Epithelial cell of esophagus (primary cell): ENCODE measurements at regions not wholly inside any gene's neighbourhood (a gene's known extent, or its start where the extent isn't known, plus 50 kb on each side); places are given as distances from the start of the nearest gene placed in this dataset.

Experiments used
- DNase-seq: peaks from one replicate; pipeline ENCODE4 v3.0.0; 2010; ENCODE audit warnings: low read depth
- H3K4me3 ChIP-seq: 2 replicates; pipeline ENCODE4 v1.5.1; 2011; ENCODE audit warnings: mild to moderate bottlenecking, low read length, control low read depth
- TF ChIP-seq, protein P1 (sequence below): IDR thresholded peaks from 2 replicates; pipeline ENCODE4 v1.5.1; 2011; ENCODE audit warnings: low read depth, mild to moderate bottlenecking, low read length, control low read depth, inconsistent platforms; ENCODE audit not compliant: insufficient read depth; ENCODE audit errors: missing control alignments

GRCh38 chr5:93193431-93194347, 387.3 kb downstream of the NR2F1-AS1 start:
- DNase-seq: no peak
- H3K4me3 ChIP-seq: no peak overlapping the region
- TF ChIP-seq, protein P1, sequence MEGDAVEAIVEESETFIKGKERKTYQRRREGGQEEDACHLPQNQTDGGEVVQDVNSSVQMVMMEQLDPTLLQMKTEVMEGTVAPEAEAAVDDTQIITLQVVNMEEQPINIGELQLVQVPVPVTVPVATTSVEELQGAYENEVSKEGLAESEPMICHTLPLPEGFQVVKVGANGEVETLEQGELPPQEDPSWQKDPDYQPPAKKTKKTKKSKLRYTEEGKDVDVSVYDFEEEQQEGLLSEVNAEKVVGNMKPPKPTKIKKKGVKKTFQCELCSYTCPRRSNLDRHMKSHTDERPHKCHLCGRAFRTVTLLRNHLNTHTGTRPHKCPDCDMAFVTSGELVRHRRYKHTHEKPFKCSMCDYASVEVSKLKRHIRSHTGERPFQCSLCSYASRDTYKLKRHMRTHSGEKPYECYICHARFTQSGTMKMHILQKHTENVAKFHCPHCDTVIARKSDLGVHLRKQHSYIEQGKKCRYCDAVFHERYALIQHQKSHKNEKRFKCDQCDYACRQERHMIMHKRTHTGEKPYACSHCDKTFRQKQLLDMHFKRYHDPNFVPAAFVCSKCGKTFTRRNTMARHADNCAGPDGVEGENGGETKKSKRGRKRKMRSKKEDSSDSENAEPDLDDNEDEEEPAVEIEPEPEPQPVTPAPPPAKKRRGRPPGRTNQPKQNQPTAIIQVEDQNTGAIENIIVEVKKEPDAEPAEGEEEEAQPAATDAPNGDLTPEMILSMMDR: no peak

GRCh38 chr5:93192683-93193082, 388.3 kb downstream of the NR2F1-AS1 start:
- DNase-seq: no peak
- TF ChIP-seq, protein P1: no peak
- no peak overlapping the region for H3K4me3 ChIP-seq

DNA sequence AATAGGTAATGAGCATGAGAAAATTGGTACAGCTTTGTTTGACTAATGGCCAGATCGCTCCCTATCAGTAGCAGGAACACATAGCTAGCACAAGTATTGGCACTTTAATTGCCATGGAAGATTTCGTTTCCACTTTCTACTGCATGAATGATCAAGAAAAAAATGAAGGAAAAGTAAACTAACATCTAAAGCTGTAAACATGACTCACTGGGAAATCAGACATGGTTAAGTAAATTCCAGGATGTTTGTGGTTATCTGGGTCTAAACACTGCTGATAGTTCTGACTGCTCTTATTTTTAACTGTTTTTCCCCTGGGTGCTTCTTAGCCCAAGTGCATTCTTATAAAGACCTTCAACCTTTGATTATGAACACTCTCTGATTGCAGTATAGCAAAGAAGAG, 388.9 kb downstream of the NR2F1-AS1 start:
- H3K4me3 ChIP-seq: no peak overlapping the region
- peak; percentile 78 for DNase-seq
- TF ChIP-seq, protein P1: no peak

- no peak for DNase-seq
- no peak overlapping the region for H3K4me3 ChIP-seq
- TF ChIP-seq, protein P1: no peak
These were observed 389.8 kb downstream of the NR2F1-AS1 start for GRCh38 chr5:93191035-93191817.

GRCh38 chr5:93189707-93190120, 391.3 kb downstream of the NR2F1-AS1 start:
- peak; percentile 97 for DNase-seq

DNA sequence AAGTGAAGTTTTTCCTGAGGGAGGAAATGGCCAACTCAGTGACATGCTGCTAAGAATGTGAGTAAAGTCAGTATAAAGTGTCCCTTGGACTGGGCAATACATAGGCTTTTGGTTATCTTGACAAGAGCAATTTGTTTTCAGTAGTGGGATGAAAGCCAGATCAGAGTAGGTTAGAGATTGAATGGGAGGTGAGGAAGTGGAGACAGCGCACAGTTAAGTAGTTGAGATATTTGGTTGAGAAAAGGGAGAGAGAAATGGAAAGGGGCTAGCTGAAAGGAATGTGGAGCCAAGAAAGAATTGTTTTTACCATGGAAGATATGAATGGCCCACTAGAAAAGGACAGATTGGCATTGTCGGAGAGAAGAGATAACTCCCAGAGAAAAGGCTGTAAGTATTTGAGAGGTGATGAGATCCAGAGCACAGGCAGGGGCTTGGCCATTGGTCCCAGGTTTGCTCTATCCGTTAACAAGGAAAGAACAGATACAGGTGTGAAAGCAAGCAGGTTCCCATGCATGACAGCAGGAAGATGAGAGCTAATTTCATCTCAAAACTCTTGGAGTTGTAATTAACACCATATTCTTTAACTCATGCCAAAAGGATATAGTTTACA, 392.0 kb downstream of the NR2F1-AS1 start:
- no peak overlapping the region for H3K4me3 ChIP-seq
- DNase-seq: no peak
- TF ChIP-seq, protein P1: no peak

More at GRCh38 chr5:93189707-93190120, 391.3 kb downstream of the NR2F1-AS1 start:
- TF ChIP-seq, protein P1: no peak
- H3K4me3 ChIP-seq: no peak overlapping the region
